Activated naive CD4-positive, alpha-beta T cell treated with anti-CD3 and anti-CD28 coated beads, Interleukin-2, amount 10 ng/mL, durations not matched to agents 7 days and 5 days (primary cell): ENCODE measurements at regions not wholly inside any gene's neighbourhood (a gene's known extent, or its start where the extent isn't known, plus 50 kb on each side); places are given as distances from the start of the nearest gene placed in this dataset.

Source experiments
- CTCF ChIA-PET: fragments of 350-600 bp; sonication (Branson Sonifier 250); formaldehyde crosslinking; loops from one replicate; lab custom pipeline; 2021; ENCODE audit warnings: antibody characterized with exemption; lab: Charles Lee
- DNase-seq: peaks from one replicate; pipeline ENCODE4 v3.0.0-alpha.2; 2020
- H3K27ac Mint-ChIP-seq: one replicate; pipeline ENCODE4 v1.8.0; 2021; ENCODE audit warnings: mild to moderate bottlenecking, moderate library complexity, mixed read lengths
- H3K27me3 Mint-ChIP-seq: one replicate; pipeline ENCODE4 v1.8.0; 2021; ENCODE audit warnings: mild to moderate bottlenecking, mixed read lengths
- H3K36me3 Mint-ChIP-seq: one replicate; pipeline ENCODE4 v1.8.0; 2021; ENCODE audit warnings: mixed read lengths
- H3K4me1 Mint-ChIP-seq: one replicate; pipeline ENCODE4 v1.8.0; 2021; ENCODE audit warnings: mixed read lengths
- H3K4me3 Mint-ChIP-seq: one replicate; pipeline ENCODE4 v1.8.0; 2021; ENCODE audit warnings: mild to moderate bottlenecking, moderate library complexity, mixed read lengths
- H3K9me3 Mint-ChIP-seq: one replicate; pipeline ENCODE4 v1.8.0; 2021; ENCODE audit warnings: mixed read lengths

GRCh38 chr3:157939166-157939565, 167.1 kb downstream of the SHOX2 start:
- Mint-ChIP-seq H3K4me3 (no peak overlapping the region), H3K27ac (no peak overlapping the region), H3K4me1 (no peaks in the 10 kb centered on the region), H3K36me3 (no peaks in the 10 kb centered on the region), H3K9me3 (no peaks in the 10 kb centered on the region), H3K27me3 (no peaks in the 10 kb centered on the region)
- CTCF ChIA-PET, result no interaction called here
- no peak for DNase-seq

- Mint-ChIP-seq H3K36me3 (no peaks in the 10 kb centered on the region), H3K27me3 (no peaks in the 10 kb centered on the region), H3K27ac (no peak overlapping the region), H3K4me1 (no peaks in the 10 kb centered on the region), H3K9me3 (no peaks in the 10 kb centered on the region), H3K4me3 (no peak overlapping the region)
- CTCF ChIA-PET, result no interaction called here
- DNase-seq, result no peak
Measured at GRCh38 chr3:157938154-157938779, 168.0 kb downstream of the SHOX2 start.

- no peak overlapping the region for H3K4me3 Mint-ChIP-seq
- H3K27me3 Mint-ChIP-seq, result no peaks in the 10 kb centered on the region
- CTCF ChIA-PET, result no interaction called here
- H3K36me3 Mint-ChIP-seq, result no peaks in the 10 kb centered on the region
- H3K27ac Mint-ChIP-seq, result no peak overlapping the region
- no peaks in the 10 kb centered on the region for H3K4me1 Mint-ChIP-seq
- no peaks in the 10 kb centered on the region for H3K9me3 Mint-ChIP-seq
- DNase-seq, result no peak
Measured at GRCh38 chr3:157931517-157931916, 174.7 kb downstream of the SHOX2 start.

GRCh38 chr3:157930000-157930780, 176.0 kb downstream of the SHOX2 start:
- CTCF ChIA-PET, result no interaction called here
- H3K36me3 Mint-ChIP-seq, result no peaks in the 10 kb centered on the region
- H3K27ac Mint-ChIP-seq, result no peak overlapping the region
- no peaks in the 10 kb centered on the region for H3K4me1 Mint-ChIP-seq
- no peak overlapping the region for H3K4me3 Mint-ChIP-seq
- DNase-seq, result no peak
- no peaks in the 10 kb centered on the region for H3K9me3 Mint-ChIP-seq
- H3K27me3 Mint-ChIP-seq, result no peaks in the 10 kb centered on the region

GRCh38 chr3:157926822-157927221, 179.4 kb downstream of the SHOX2 start:
- H3K4me3 Mint-ChIP-seq, result no peak overlapping the region
- H3K27me3 Mint-ChIP-seq, result no peaks in the 10 kb centered on the region
- no peak overlapping the region for H3K27ac Mint-ChIP-seq
- H3K9me3 Mint-ChIP-seq, result no peaks in the 10 kb centered on the region
- no peak for DNase-seq
- CTCF ChIA-PET, result no interaction called here
- no peaks in the 10 kb centered on the region for H3K4me1 Mint-ChIP-seq
- no peaks in the 10 kb centered on the region for H3K36me3 Mint-ChIP-seq

GRCh38 chr3:157922614-157923013, 183.6 kb downstream of the SHOX2 start:
- H3K4me1 Mint-ChIP-seq, result no peaks in the 10 kb centered on the region
- no peak for DNase-seq
- H3K4me3 Mint-ChIP-seq, result no peak overlapping the region
- no peak overlapping the region for H3K27ac Mint-ChIP-seq
- H3K9me3 Mint-ChIP-seq, result no peaks in the 10 kb centered on the region
- no peaks in the 10 kb centered on the region for H3K36me3 Mint-ChIP-seq
- CTCF ChIA-PET, result no interaction called here
- H3K27me3 Mint-ChIP-seq, result no peaks in the 10 kb centered on the region

- Mint-ChIP-seq H3K9me3 (no peaks in the 10 kb centered on the region), H3K4me3 (no peak overlapping the region), H3K27me3 (no peaks in the 10 kb centered on the region), H3K4me1 (no peaks in the 10 kb centered on the region), H3K36me3 (no peaks in the 10 kb centered on the region), H3K27ac (no peak overlapping the region)
- CTCF ChIA-PET, result no interaction called here
- DNase-seq, result no peak
Measured at GRCh38 chr3:157921811-157922210, 184.4 kb downstream of the SHOX2 start.

- CTCF ChIA-PET, result no interaction called here
- H3K4me3 Mint-ChIP-seq, result no peak overlapping the region
- H3K9me3 Mint-ChIP-seq, result no peaks in the 10 kb centered on the region
- DNase-seq, result no peak
- H3K4me1 Mint-ChIP-seq, result no peaks in the 10 kb centered on the region
- no peaks in the 10 kb centered on the region for H3K36me3 Mint-ChIP-seq
- no peaks in the 10 kb centered on the region for H3K27me3 Mint-ChIP-seq
- H3K27ac Mint-ChIP-seq, result no peak overlapping the region
Measured at GRCh38 chr3:157920822-157921700, 185.2 kb downstream of the SHOX2 start.

GRCh38 chr3:157919319-157919887, 186.8 kb downstream of the SHOX2 start:
- no peaks in the 10 kb centered on the region for H3K36me3 Mint-ChIP-seq
- CTCF ChIA-PET, result interaction anchor here (0.7 kb wide), 1 partner anchor 18 kb away, joined by 3 read pairs; no protein-coding TSS in a partner anchor
- H3K9me3 Mint-ChIP-seq, result no peaks in the 10 kb centered on the region
- DNase-seq, result no peak
- no peaks in the 10 kb centered on the region for H3K27me3 Mint-ChIP-seq
- H3K27ac Mint-ChIP-seq, result no peak overlapping the region
- no peak overlapping the region for H3K4me3 Mint-ChIP-seq
- no peaks in the 10 kb centered on the region for H3K4me1 Mint-ChIP-seq

GRCh38 chr3:157918402-157918801, 187.8 kb downstream of the SHOX2 start:
- no peak for DNase-seq
- no peak overlapping the region for H3K27ac Mint-ChIP-seq
- H3K27me3 Mint-ChIP-seq, result no peaks in the 10 kb centered on the region
- no peak overlapping the region for H3K4me3 Mint-ChIP-seq
- CTCF ChIA-PET, result no interaction called here
- no peaks in the 10 kb centered on the region for H3K9me3 Mint-ChIP-seq
- no peaks in the 10 kb centered on the region for H3K4me1 Mint-ChIP-seq
- H3K36me3 Mint-ChIP-seq, result no peaks in the 10 kb centered on the region

GRCh38 chr3:157916672-157917071, 189.5 kb downstream of the SHOX2 start:
- Mint-ChIP-seq H3K27ac (no peak overlapping the region), H3K27me3 (no peaks in the 10 kb centered on the region), H3K4me1 (no peaks in the 10 kb centered on the region), H3K9me3 (no peaks in the 10 kb centered on the region), H3K36me3 (no peaks in the 10 kb centered on the region), H3K4me3 (no peak overlapping the region)
- DNase-seq, result no peak
- CTCF ChIA-PET, result no interaction called here

GRCh38 chr3:157914882-157915281, 191.3 kb downstream of the SHOX2 start:
- H3K27ac Mint-ChIP-seq, result no peak overlapping the region
- no peaks in the 10 kb centered on the region for H3K27me3 Mint-ChIP-seq
- H3K4me1 Mint-ChIP-seq, result no peaks in the 10 kb centered on the region
- no peak for DNase-seq
- CTCF ChIA-PET, result no interaction called here
- no peak overlapping the region for H3K4me3 Mint-ChIP-seq
- H3K36me3 Mint-ChIP-seq, result no peaks in the 10 kb centered on the region
- no peaks in the 10 kb centered on the region for H3K9me3 Mint-ChIP-seq

- Mint-ChIP-seq H3K27me3 (no peaks in the 10 kb centered on the region), H3K4me3 (no peak overlapping the region), H3K27ac (no peak overlapping the region), H3K4me1 (no peaks in the 10 kb centered on the region), H3K36me3 (no peaks in the 10 kb centered on the region), H3K9me3 (no peaks in the 10 kb centered on the region)
- CTCF ChIA-PET, result no interaction called here
- DNase-seq, result no peak
Measured at GRCh38 chr3:157913741-157914150, 192.5 kb downstream of the SHOX2 start.
